ENCODE measurements at regions not wholly inside any gene's neighbourhood (a gene's known extent, or its start where the extent isn't known, plus 50 kb on each side); places are given as distances from the start of the nearest gene placed in this dataset.

DNA sequence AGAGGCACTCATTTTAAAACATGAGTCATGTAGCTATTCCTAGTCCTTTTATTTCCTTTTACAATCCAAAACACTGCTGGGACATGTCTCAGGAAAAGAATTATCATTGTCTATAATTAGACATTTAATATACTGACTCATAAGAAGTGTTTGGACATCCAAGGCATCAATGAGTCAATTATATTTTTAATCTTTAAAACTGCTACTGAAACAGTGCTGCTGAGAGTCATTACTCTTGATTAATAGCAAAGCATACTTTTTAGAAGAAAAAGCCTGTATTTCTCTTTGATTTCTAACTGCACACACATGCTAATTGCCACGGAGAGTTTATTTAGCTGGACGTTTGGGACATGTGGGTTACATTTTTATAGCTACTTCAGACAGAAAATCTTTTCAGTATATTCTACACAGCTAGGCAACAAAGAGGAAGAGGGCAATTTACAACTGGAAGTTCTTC, 1249.0 kb upstream of the CDH18 start:
- TF ChIP-seq, protein P1, sequence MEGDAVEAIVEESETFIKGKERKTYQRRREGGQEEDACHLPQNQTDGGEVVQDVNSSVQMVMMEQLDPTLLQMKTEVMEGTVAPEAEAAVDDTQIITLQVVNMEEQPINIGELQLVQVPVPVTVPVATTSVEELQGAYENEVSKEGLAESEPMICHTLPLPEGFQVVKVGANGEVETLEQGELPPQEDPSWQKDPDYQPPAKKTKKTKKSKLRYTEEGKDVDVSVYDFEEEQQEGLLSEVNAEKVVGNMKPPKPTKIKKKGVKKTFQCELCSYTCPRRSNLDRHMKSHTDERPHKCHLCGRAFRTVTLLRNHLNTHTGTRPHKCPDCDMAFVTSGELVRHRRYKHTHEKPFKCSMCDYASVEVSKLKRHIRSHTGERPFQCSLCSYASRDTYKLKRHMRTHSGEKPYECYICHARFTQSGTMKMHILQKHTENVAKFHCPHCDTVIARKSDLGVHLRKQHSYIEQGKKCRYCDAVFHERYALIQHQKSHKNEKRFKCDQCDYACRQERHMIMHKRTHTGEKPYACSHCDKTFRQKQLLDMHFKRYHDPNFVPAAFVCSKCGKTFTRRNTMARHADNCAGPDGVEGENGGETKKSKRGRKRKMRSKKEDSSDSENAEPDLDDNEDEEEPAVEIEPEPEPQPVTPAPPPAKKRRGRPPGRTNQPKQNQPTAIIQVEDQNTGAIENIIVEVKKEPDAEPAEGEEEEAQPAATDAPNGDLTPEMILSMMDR (IDR thresholded peaks at IDR 0.05), result no peak
- TF ChIP-seq POLR2A (IDR thresholded peaks at IDR 0.05), result no peak

All from testis (tissue), 2 donors.